ENCODE measurements at regions not wholly inside any gene's neighbourhood (a gene's known extent, or its start where the extent isn't known, plus 50 kb on each side); places are given as distances from the start of the nearest gene placed in this dataset.

- Histone ChIP-seq H3K4me1 (peaks cover 0 to 12% (median 0%) of the 10 kb centered on the region in 4 donors), H3K36me3 (no peaks in the 10 kb centered on the region), H3K4me3 (no peak overlapping the region), H3K27ac (no peak overlapping the region), H3K27me3 (no peaks in the 10 kb centered on the region), H3K9me3 (no peaks in the 10 kb centered on the region)
- intact Hi-C loops (cut with DNase I; ENCODE audit: low total_unique reads), result no loop called here
- 8 to 24% (median 17%) methylated on average over 1 of the region's 1 CpG for WGBS, 5 donors
- peak; percentile 76 to 89 for DNase-seq
- no peak for TF ChIP-seq POLR2A (IDR thresholded peaks at IDR 0.05)
- peak in 1 of 3 donors; percentile 9 for TF ChIP-seq POLR2AphosphoS5 (IDR thresholded peaks at IDR 0.05)
These were observed 460.9 kb downstream of the GABRG1 start for GRCh38 chr4:45663003-45663402.

GRCh38 chr4:45661893-45662292 is 462.0 kb downstream of the GABRG1 start:
- no peak for TF ChIP-seq EP300 (IDR thresholded peaks at IDR 0.05)
- WGBS, 5 donors, result 67 to 78% (median 70%) methylated on average over 3 of the region's 3 CpGs
- intact Hi-C loops (cut with DNase I; ENCODE audit: low total_unique reads), result no loop called here
- H3K27ac ChIP-seq, result no peak overlapping the region
- H3K4me1 ChIP-seq, result peaks cover 0 to 12% (median 0%) of the 10 kb centered on the region in 4 donors
- no peak for DNase-seq
- no peaks in the 10 kb centered on the region for H3K36me3 ChIP-seq
- H3K9me3 ChIP-seq, result no peaks in the 10 kb centered on the region
- no peaks in the 10 kb centered on the region for H3K27me3 ChIP-seq
- H3K4me3 ChIP-seq, result no peak overlapping the region

- Histone ChIP-seq H3K9me3 (no peaks in the 10 kb centered on the region), H3K4me1 (peaks cover 0 to 4% (median 0%) of the 10 kb centered on the region in 4 donors), H3K27ac (no peak overlapping the region), H3K4me3 (no peak overlapping the region), H3K27me3 (no peaks in the 10 kb centered on the region), H3K36me3 (no peaks in the 10 kb centered on the region)
- WGBS, 5 donors, result 83 to 100% (median 92%) methylated on average over 1 of the region's 1 CpG
- no peak for TF ChIP-seq CTCF (IDR thresholded peaks at IDR 0.05)
- DNase-seq, result no peak
- intact Hi-C loops (cut with DNase I; ENCODE audit: low total_unique reads), result no loop called here
These were observed 473.3 kb downstream of the GABRG1 start for GRCh38 chr4:45650545-45650944.

- H3K9me3 ChIP-seq, result no peaks in the 10 kb centered on the region
- H3K4me1 ChIP-seq, result peaks cover 0 to 4% (median 0%) of the 10 kb centered on the region in 4 donors
- intact Hi-C loops (cut with DNase I; ENCODE audit: low total_unique reads), result no loop called here
- DNase-seq, result no peak
- H3K27ac ChIP-seq, result no peak overlapping the region
- H3K27me3 ChIP-seq, result no peaks in the 10 kb centered on the region
- no peaks in the 10 kb centered on the region for H3K36me3 ChIP-seq
- no peak overlapping the region for H3K4me3 ChIP-seq
- TF ChIP-seq CTCF (IDR thresholded peaks at IDR 0.05), result no peak
- no peak for TF ChIP-seq POLR2AphosphoS5 (IDR thresholded peaks at IDR 0.05)
- TF ChIP-seq EP300 (IDR thresholded peaks at IDR 0.05), result no peak
- TF ChIP-seq POLR2A (IDR thresholded peaks at IDR 0.05), result no peak
These were observed 475.0 kb downstream of the GABRG1 start for GRCh38 chr4:45648846-45649245.

- Histone ChIP-seq H3K9me3 (no peaks in the 10 kb centered on the region), H3K27ac (no peak overlapping the region)
- intact Hi-C loops (cut with DNase I; ENCODE audit: low total_unique reads), result no loop called here
These were observed 476.0 kb downstream of the GABRG1 start for GRCh38 chr4:45647823-45648222.

More at GRCh38 chr4:45647823-45648222, 476.0 kb downstream of the GABRG1 start:
- Histone ChIP-seq H3K27me3 (no peaks in the 10 kb centered on the region), H3K4me3 (no peak overlapping the region), H3K36me3 (no peaks in the 10 kb centered on the region), H3K4me1 (peaks cover 0 to 4% (median 0%) of the 10 kb centered on the region in 4 donors)
- TF ChIP-seq POLR2AphosphoS5 (IDR thresholded peaks at IDR 0.05) (no peak), EP300 (IDR thresholded peaks at IDR 0.05) (no peak), CTCF (IDR thresholded peaks at IDR 0.05) (no peak), POLR2A (IDR thresholded peaks at IDR 0.05) (no peak)
- no peak for DNase-seq

Measured in stomach (tissue), 8 donors.